Upper lobe of left lung (tissue), 4 donors: ENCODE measurements at regions not wholly inside any gene's neighbourhood (a gene's known extent, or its start where the extent isn't known, plus 50 kb on each side); places are given as distances from the start of the nearest gene placed in this dataset.

Experiments
- CTCF ChIP-seq, 6 experiments: fragments of 450-650 bp in 4 of 6; fragments of 200-600 bp in 2 of 6; sonication (generic) in 2 of 6; IDR thresholded peaks; one replicate each; pipeline ENCODE4 v1.5.1; 2016 to 2019; ENCODE audit warnings: antibody characterized with exemption in 6 of 6
- EP300 ChIP-seq, 4 donors: sonication (generic); formaldehyde crosslinking; IDR thresholded peaks; one replicate each; pipeline ENCODE4 v1.5.1; 2017; ENCODE audit warnings: antibody characterized with exemption in 4 of 4, control low read depth in 2 of 4
- POLR2A ChIP-seq, 4 donors: fragments of 450-650 bp; IDR thresholded peaks; one replicate each; pipeline ENCODE4 v1.5.1; 2016 to 2017; ENCODE audit warnings: antibody characterized with exemption in 4 of 4, mild to moderate bottlenecking in 2 of 4
- POLR2AphosphoS5 ChIP-seq, 2 donors: sonication (generic); formaldehyde crosslinking; IDR thresholded peaks; one replicate each; pipeline ENCODE4 v1.5.1; 2017; ENCODE audit warnings: antibody characterized with exemption in 2 of 2

GRCh38 chr6:118751072-118751471, 99.7 kb upstream of the CEP85L start:
- TF ChIP-seq CTCF (IDR thresholded peaks at IDR 0.05) (no peak), POLR2A (IDR thresholded peaks at IDR 0.05) (no peak), POLR2AphosphoS5 (IDR thresholded peaks at IDR 0.05) (no peak), EP300 (IDR thresholded peaks at IDR 0.05) (no peak)
